GM23248 (cell line): ENCODE measurements at regions not wholly inside any gene's neighbourhood (a gene's known extent, or its start where the extent isn't known, plus 50 kb on each side); places are given as distances from the start of the nearest gene placed in this dataset.
A peak's percentile ranks its signal among the peaks of the same experiment; 100 is the strongest.
"Not testable (repeated sequence)": the region's sequence is repeated elsewhere in the genome, so short reads cannot be mapped to it uniquely, and the experiment has no call there.

Experiments
- DNase-seq: peaks from one replicate; pipeline ENCODE4 v3.0.0-alpha.2; 2015
- H2AFZ ChIP-seq: fragments of 200-600 bp; sonication (generic); 2 replicates; pipeline ENCODE4 v1.6.1; 2016; ENCODE audit warnings: antibody characterized with exemption
- H3F3A ChIP-seq: fragments of 200-600 bp; sonication (generic); 2 replicates; pipeline ENCODE4 v1.6.1; 2016; ENCODE audit warnings: mild to moderate bottlenecking, antibody characterized with exemption, mixed run types; ENCODE audit not compliant: insufficient read depth
- H3K27ac ChIP-seq: fragments of 200-600 bp; sonication (generic); 2 replicates; pipeline ENCODE4 v1.5.1; 2016; ENCODE audit warnings: mild to moderate bottlenecking
- H3K27me3 ChIP-seq: fragments of 200-600 bp; sonication (generic); replicated peaks from 2 replicates; pipeline ENCODE4 v1.6.1; 2016; ENCODE audit warnings: mild to moderate bottlenecking; ENCODE audit not compliant: insufficient read depth
- H3K36me3 ChIP-seq: fragments of 200-600 bp; sonication (generic); 2 replicates; pipeline ENCODE4 v1.6.1; 2016; ENCODE audit warnings: low read depth, mild to moderate bottlenecking
- H3K4me1 ChIP-seq: fragments of 200-600 bp; sonication (generic); 2 replicates; pipeline ENCODE4 v1.6.1; 2016; ENCODE audit warnings: mild to moderate bottlenecking; ENCODE audit not compliant: insufficient read depth
- H3K4me2 ChIP-seq: fragments of 200-600 bp; sonication (generic); one replicate; pipeline ENCODE4 v1.6.1; 2016; ENCODE audit warnings: mild to moderate bottlenecking; ENCODE audit not compliant: unreplicated experiment
- H3K4me3 ChIP-seq: fragments of 200-600 bp; sonication (generic); 2 replicates; pipeline ENCODE4 v1.5.1; 2016; ENCODE audit warnings: mild to moderate bottlenecking
- H3K79me2 ChIP-seq: fragments of 200-600 bp; sonication (generic); 2 replicates; pipeline ENCODE4 v1.6.1; 2016; ENCODE audit warnings: mild to moderate bottlenecking; ENCODE audit not compliant: insufficient read depth
- H3K9ac ChIP-seq: fragments of 200-600 bp; sonication (generic); 2 replicates; pipeline ENCODE4 v1.6.1; 2016; ENCODE audit warnings: mild to moderate bottlenecking
- H3K9me2 ChIP-seq: fragments of 200-600 bp; sonication (generic); 2 replicates; pipeline ENCODE4 v1.6.1; 2016; ENCODE audit warnings: mixed run types, mild to moderate bottlenecking, moderate library complexity; ENCODE audit not compliant: insufficient read depth
- H3K9me3 ChIP-seq: fragments of 200-600 bp; sonication (generic); one replicate; pipeline ENCODE4 v1.6.1; 2017; ENCODE audit warnings: low read depth
- H4K20me1 ChIP-seq: fragments of 200-600 bp; sonication (generic); 2 replicates; pipeline ENCODE4 v1.6.0; 2016; ENCODE audit not compliant: insufficient read depth
- EZH2 ChIP-seq: fragments of 200-600 bp; sonication (generic); IDR thresholded peaks from 2 replicates; pipeline ENCODE4 v1.6.1; 2018; ENCODE audit warnings: antibody characterized with exemption, mild to moderate bottlenecking; ENCODE audit not compliant: insufficient read depth, poor library complexity, severe bottlenecking
- EZH2phosphoT487 ChIP-seq: fragments of 200-600 bp; sonication (generic); IDR thresholded peaks from 2 replicates; pipeline ENCODE4 v1.6.1; 2018; ENCODE audit warnings: antibody characterized with exemption, moderate library complexity, mild to moderate bottlenecking, low read depth; ENCODE audit not compliant: insufficient read depth
- WGBS, 2 experiments: methylation state at CpG; one replicate each; pipeline ENCODE4 v1.1.6; 2015 to 2017; ENCODE audit warnings: low lambda C conversion rate in 2 of 2, low coverage in 1 of 2; ENCODE audit errors: missing lambda C conversion rate in 2 of 2; 5-methylcytosine and 5-hydroxymethylcytosine counted together
- in situ Hi-C: fragments of 300-500 bp; cut with MboI; formaldehyde crosslinking; loops from 2 replicates; pipeline ENCODE4 v1.15.0; 2020

GRCh38 chr12:84033162-84033561, 879.4 kb downstream of the SLC6A15 start:
- no peaks in the 10 kb centered on the region for H3F3A ChIP-seq
- H3K4me2 ChIP-seq = no peak overlapping the region
- H3K9ac ChIP-seq = no peak overlapping the region
- WGBS, 2 experiments = 63 to 68% methylated on average over 8 of the region's 8 CpGs
- no peaks in the 10 kb centered on the region for H3K79me2 ChIP-seq
- no peak overlapping the region for H3K4me3 ChIP-seq
- in situ Hi-C loops = no loop called here
- no peaks in the 10 kb centered on the region for H3K27me3 ChIP-seq
- no peaks in the 10 kb centered on the region for H3K36me3 ChIP-seq
- H4K20me1 ChIP-seq = no peaks in the 10 kb centered on the region
- H2AFZ ChIP-seq = no peak overlapping the region
- TF ChIP-seq EZH2 (no peak), EZH2phosphoT487 (no peak)
- H3K9me3 ChIP-seq = no peaks in the 10 kb centered on the region
- no peak overlapping the region for H3K27ac ChIP-seq
- no peaks in the 10 kb centered on the region for H3K4me1 ChIP-seq
- no peaks in the 10 kb centered on the region for H3K9me2 ChIP-seq
- no peak for DNase-seq

GRCh38 chr12:84018556-84019179, 893.9 kb downstream of the SLC6A15 start:
- DNase-seq, in situ Hi-C loops: not testable (repeated sequence)

GRCh38 chr12:84016956-84017355, 895.6 kb downstream of the SLC6A15 start:
- Histone ChIP-seq H3K9me3 (no peaks in the 10 kb centered on the region), H3K4me2 (no peak overlapping the region), H3K4me1 (no peaks in the 10 kb centered on the region), H3K27me3 (no peaks in the 10 kb centered on the region), H3K9ac (no peak overlapping the region), H3K27ac (no peak overlapping the region), H3K79me2 (no peaks in the 10 kb centered on the region), H4K20me1 (no peaks in the 10 kb centered on the region), H3F3A (no peaks in the 10 kb centered on the region), H3K36me3 (no peaks in the 10 kb centered on the region), H3K9me2 (no peaks in the 10 kb centered on the region), H3K4me3 (no peak overlapping the region), H2AFZ (no peak overlapping the region)
- TF ChIP-seq EZH2 = no peak
- no peak for TF ChIP-seq EZH2phosphoT487
- DNase-seq = no peak
- in situ Hi-C loops = no loop called here

More at GRCh38 chr12:84018556-84019179, 893.9 kb downstream of the SLC6A15 start:
- H3K9me2 ChIP-seq, H3K4me1 ChIP-seq, H4K20me1 ChIP-seq, H2AFZ ChIP-seq, H3K36me3 ChIP-seq, H3K4me2 ChIP-seq, H3K79me2 ChIP-seq, H3K4me3 ChIP-seq, H3K9ac ChIP-seq, H3F3A ChIP-seq, H3K9me3 ChIP-seq, H3K27ac ChIP-seq, H3K27me3 ChIP-seq: not testable (repeated sequence)
- WGBS, 2 experiments = 44 to 55% methylated on average over 6 of the region's 6 CpGs

GRCh38 chr12:83997423-83997822, 915.2 kb downstream of the SLC6A15 start:
- H3K4me2 ChIP-seq = no peak overlapping the region
- peaks cover 5% of the 10 kb centered on the region for H3K9me3 ChIP-seq
- peaks cover 11% of the 10 kb centered on the region; the same call in 1 of the 2 replicates for H3F3A ChIP-seq
- H3K79me2 ChIP-seq = no peaks in the 10 kb centered on the region
- TF ChIP-seq EZH2phosphoT487 = no peak
- TF ChIP-seq EZH2 = no peak
- H3K27me3 ChIP-seq = no peaks in the 10 kb centered on the region
- no peak overlapping the region for H3K9ac ChIP-seq
- in situ Hi-C loops = no loop called here
- H2AFZ ChIP-seq = no peak overlapping the region
- H3K4me3 ChIP-seq = no peak overlapping the region
- H3K9me2 ChIP-seq = no peaks in the 10 kb centered on the region
- no peak overlapping the region for H3K27ac ChIP-seq
- DNase-seq = peak; percentile 15
- H3K4me1 ChIP-seq = peaks cover 11% of the 10 kb centered on the region; the same call in 1 of the 2 replicates
- no peaks in the 10 kb centered on the region for H3K36me3 ChIP-seq
- H4K20me1 ChIP-seq = no peaks in the 10 kb centered on the region

- H3K9ac ChIP-seq = no peak overlapping the region
- no peaks in the 10 kb centered on the region for H3K27me3 ChIP-seq
- no peak overlapping the region for H2AFZ ChIP-seq
- no peaks in the 10 kb centered on the region for H4K20me1 ChIP-seq
- H3K27ac ChIP-seq = no peak overlapping the region
- peaks cover 11% of the 10 kb centered on the region; the same call in 1 of the 2 replicates for H3K4me1 ChIP-seq
- H3K79me2 ChIP-seq = no peaks in the 10 kb centered on the region
- no peaks in the 10 kb centered on the region for H3K9me2 ChIP-seq
- no peaks in the 10 kb centered on the region for H3K36me3 ChIP-seq
- H3F3A ChIP-seq = peaks cover 11% of the 10 kb centered on the region; the same call in 1 of the 2 replicates
- WGBS, 2 experiments = 92 to 100% methylated on average over 1 of the region's 1 CpG
- peak; percentile 47 for DNase-seq
- in situ Hi-C loops = no loop called here
- H3K4me3 ChIP-seq = no peak overlapping the region
- peak overlapping the region; percentile 5 for H3K4me2 ChIP-seq
- peaks cover 5% of the 10 kb centered on the region for H3K9me3 ChIP-seq
- TF ChIP-seq EZH2phosphoT487 = no peak
- TF ChIP-seq EZH2 = no peak
Measured at GRCh38 chr12:83996671-83997070, 915.9 kb downstream of the SLC6A15 start.
